ENCODE measurements at regions not wholly inside any gene's neighbourhood (a gene's known extent, or its start where the extent isn't known, plus 50 kb on each side); places are given as distances from the start of the nearest gene placed in this dataset.

GRCh38 chr9:17990602-17991001, 411.7 kb downstream of the SH3GL2 start:
- H3K79me2 ChIP-seq (ENCODE audit: low read length): no peaks in the 10 kb centered on the region
- ChIA-PET POLR2A (ENCODE audit: unreplicated experiment) (no interaction called here), CTCF (no interaction called here)
- no peaks in the 10 kb centered on the region for H3K4me1 ChIP-seq (ENCODE audit: insufficient read depth, low read length)
- intact Hi-C loops (cut with micrococcal nuclease): no loop called here
- H3K4me3 ChIP-seq (ENCODE audit: low read length): no peak overlapping the region
- H4K20me1 ChIP-seq (ENCODE audit: low read length): no peaks in the 10 kb centered on the region
- no peak overlapping the region for H3K4me2 ChIP-seq (ENCODE audit: low read length)
- H3K27me3 ChIP-seq (ENCODE audit: low read length): peaks cover 27% of the 10 kb centered on the region; the same call in 1 of the 2 replicates
- no peak overlapping the region for H3K27ac ChIP-seq (ENCODE audit: low read length)
- no peak for ATAC-seq
- H3F3A ChIP-seq (ENCODE audit: low read length, unreplicated experiment): no peaks in the 10 kb centered on the region
- H2AFZ ChIP-seq (ENCODE audit: low read length): no peak overlapping the region
- DNase-seq: peak; percentile 4
- H3K36me3 ChIP-seq (ENCODE audit: low read depth, low read length): no peaks in the 10 kb centered on the region
- H3K9me2 ChIP-seq (replicated peaks; ENCODE audit: low read length): no peaks in the 10 kb centered on the region
- H3K9me3 ChIP-seq (ENCODE audit: low read length): no peaks in the 10 kb centered on the region
- H3K9ac ChIP-seq (ENCODE audit: low read length): no peak overlapping the region
- TF ChIP-seq EZH2 (IDR thresholded peaks at IDR 0.05; ENCODE audit: low read length, unreplicated experiment) (no peak), CTCF (conservative IDR thresholded peaks at IDR 0.05; ENCODE audit: low read depth, low read length) (no peak), EZH2phosphoT487 (IDR thresholded peaks at IDR 0.05; ENCODE audit: borderline replicate concordance, low read length) (no peak)
- no TSS peak for BruUV-seq (replicated peaks)

DNA sequence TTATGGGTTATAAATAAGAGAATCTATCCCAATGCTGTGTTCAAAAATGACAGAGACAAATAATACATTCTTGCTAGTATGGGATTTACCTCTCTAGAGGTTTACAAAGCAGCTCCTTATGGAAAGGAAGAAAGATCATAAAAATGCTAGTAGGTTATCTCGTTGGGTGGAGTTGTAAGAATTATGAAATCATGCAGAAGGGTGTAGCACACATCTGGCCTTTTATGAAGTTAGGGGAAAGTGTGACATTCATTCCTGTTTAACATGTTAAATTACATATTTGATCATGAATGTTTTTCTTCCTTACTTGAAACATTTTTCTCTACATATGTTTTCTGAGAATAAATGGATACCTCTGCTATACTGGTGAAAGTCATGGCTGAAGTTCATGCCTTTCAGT, 414.2 kb downstream of the SH3GL2 start:
- no peaks in the 10 kb centered on the region for H3K9me2 ChIP-seq (replicated peaks; ENCODE audit: low read length)
- H3K4me1 ChIP-seq (ENCODE audit: insufficient read depth, low read length): no peaks in the 10 kb centered on the region
- H3K36me3 ChIP-seq (ENCODE audit: low read depth, low read length): no peaks in the 10 kb centered on the region
- H3K27me3 ChIP-seq (ENCODE audit: low read length): peaks cover 16% of the 10 kb centered on the region
- no peak overlapping the region for H3K4me2 ChIP-seq (ENCODE audit: low read length)
- no TSS peak for BruUV-seq (replicated peaks)
- H4K20me1 ChIP-seq (ENCODE audit: low read length): no peaks in the 10 kb centered on the region
- H3K9ac ChIP-seq (ENCODE audit: low read length): no peak overlapping the region
- no peaks in the 10 kb centered on the region for H3K9me3 ChIP-seq (ENCODE audit: low read length)
- ATAC-seq (no peak), DNase-seq (no peak)
- no peak overlapping the region for H2AFZ ChIP-seq (ENCODE audit: low read length)
- intact Hi-C loops (cut with micrococcal nuclease): no loop called here
- CTCF ChIA-PET: no interaction called here
- no peak overlapping the region for H3K4me3 ChIP-seq (ENCODE audit: low read length)
- no peaks in the 10 kb centered on the region for H3K79me2 ChIP-seq (ENCODE audit: low read length)
- TF ChIP-seq EZH2 (IDR thresholded peaks at IDR 0.05; ENCODE audit: low read length, unreplicated experiment) (no peak), EZH2phosphoT487 (IDR thresholded peaks at IDR 0.05; ENCODE audit: borderline replicate concordance, low read length) (no peak), CTCF (conservative IDR thresholded peaks at IDR 0.05; ENCODE audit: low read depth, low read length) (no peak)
- H3F3A ChIP-seq (ENCODE audit: low read length, unreplicated experiment): no peaks in the 10 kb centered on the region
- H3K27ac ChIP-seq (ENCODE audit: low read length): no peak overlapping the region
- POLR2A ChIA-PET (ENCODE audit: unreplicated experiment): no interaction called here

DNA sequence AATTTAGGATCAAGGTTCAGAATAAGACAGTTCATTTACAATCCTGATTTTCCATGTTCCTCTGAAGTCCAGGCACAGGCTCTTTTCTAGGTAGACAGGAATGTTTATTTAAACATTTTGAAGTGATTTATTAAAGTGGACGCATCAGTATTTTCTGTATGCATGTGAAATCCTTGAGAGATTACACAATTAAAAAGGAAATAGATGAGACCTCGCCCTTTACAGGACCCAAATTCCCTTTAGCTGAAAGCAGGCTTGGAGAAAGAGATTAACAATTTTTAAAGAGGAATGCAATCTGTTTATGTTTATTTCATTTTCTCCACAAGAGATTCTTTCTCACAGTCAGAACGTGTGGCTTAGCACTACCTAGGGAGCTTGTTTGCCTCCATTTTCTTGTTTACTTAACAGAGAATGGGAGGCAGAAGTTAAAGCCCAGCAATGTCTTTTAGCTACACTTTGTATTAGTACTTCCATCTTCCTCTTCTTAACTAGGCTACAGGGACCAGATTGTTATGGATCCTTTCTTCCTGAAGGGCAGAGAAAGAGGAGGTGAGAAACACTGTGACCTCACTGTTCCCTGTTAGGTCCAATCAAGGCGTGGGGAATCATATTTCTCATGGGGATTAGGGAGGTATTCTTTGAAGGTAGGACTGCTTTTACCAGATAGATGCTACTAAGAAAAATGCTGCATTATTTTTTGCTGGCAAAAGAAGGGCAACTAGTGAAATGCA, 416.0 kb downstream of the SH3GL2 start:
- TF ChIP-seq EZH2phosphoT487 (IDR thresholded peaks at IDR 0.05; ENCODE audit: borderline replicate concordance, low read length) (no peak), EZH2 (IDR thresholded peaks at IDR 0.05; ENCODE audit: low read length, unreplicated experiment) (no peak), CTCF (conservative IDR thresholded peaks at IDR 0.05; ENCODE audit: low read depth, low read length) (no peak)
- ChIA-PET POLR2A (ENCODE audit: unreplicated experiment) (interaction anchor here (0.7 kb wide), 1 partner anchor 37 kb away, joined by 4 read pairs; no protein-coding TSS in a partner anchor), CTCF (no interaction called here)
- H3K9ac ChIP-seq (ENCODE audit: low read length): no peak overlapping the region
- BruUV-seq (replicated peaks): no TSS peak
- intact Hi-C loops (cut with micrococcal nuclease): no loop called here
- H3K9me2 ChIP-seq (replicated peaks; ENCODE audit: low read length): no peaks in the 10 kb centered on the region
- H2AFZ ChIP-seq (ENCODE audit: low read length): no peak overlapping the region
- DNase-seq (no peak), ATAC-seq (no peak)
- H3F3A ChIP-seq (ENCODE audit: low read length, unreplicated experiment): no peaks in the 10 kb centered on the region
- no peak overlapping the region for H3K4me3 ChIP-seq (ENCODE audit: low read length)
- H3K27ac ChIP-seq (ENCODE audit: low read length): no peak overlapping the region
- no peaks in the 10 kb centered on the region for H4K20me1 ChIP-seq (ENCODE audit: low read length)
- H3K79me2 ChIP-seq (ENCODE audit: low read length): no peaks in the 10 kb centered on the region
- no peaks in the 10 kb centered on the region for H3K9me3 ChIP-seq (ENCODE audit: low read length)
- H3K27me3 ChIP-seq (ENCODE audit: low read length): peaks cover 30% of the 10 kb centered on the region
- no peaks in the 10 kb centered on the region for H3K4me1 ChIP-seq (ENCODE audit: insufficient read depth, low read length)
- H3K36me3 ChIP-seq (ENCODE audit: low read depth, low read length): no peaks in the 10 kb centered on the region
- no peak overlapping the region for H3K4me2 ChIP-seq (ENCODE audit: low read length)
